ENCODE measurements at regions not wholly inside any gene's neighbourhood (a gene's known extent, or its start where the extent isn't known, plus 50 kb on each side); places are given as distances from the start of the nearest gene placed in this dataset.

DNA sequence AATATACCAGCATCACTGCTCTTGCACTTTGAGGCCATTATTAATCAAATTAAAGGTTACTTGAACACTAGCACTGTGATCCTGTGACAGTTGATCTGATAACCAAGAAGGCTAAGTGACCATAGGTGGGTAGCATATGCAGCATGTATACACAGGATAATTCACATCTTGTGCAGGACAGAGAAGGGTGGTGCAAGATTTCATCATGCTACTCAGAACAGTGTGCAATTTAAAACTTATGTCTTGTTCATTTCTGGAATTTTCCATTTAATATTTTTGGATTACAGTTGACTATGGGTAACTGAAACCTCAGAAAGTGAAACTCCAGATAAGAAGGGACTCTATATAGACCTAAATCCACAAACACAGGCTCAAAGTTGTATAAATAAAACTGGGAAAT, 78.2 kb upstream of the PDE5A start:
- H3K4me3 ChIP-seq (ENCODE audit: low read depth, low read length) = no peak overlapping the region
- TF ChIP-seq, protein P1, sequence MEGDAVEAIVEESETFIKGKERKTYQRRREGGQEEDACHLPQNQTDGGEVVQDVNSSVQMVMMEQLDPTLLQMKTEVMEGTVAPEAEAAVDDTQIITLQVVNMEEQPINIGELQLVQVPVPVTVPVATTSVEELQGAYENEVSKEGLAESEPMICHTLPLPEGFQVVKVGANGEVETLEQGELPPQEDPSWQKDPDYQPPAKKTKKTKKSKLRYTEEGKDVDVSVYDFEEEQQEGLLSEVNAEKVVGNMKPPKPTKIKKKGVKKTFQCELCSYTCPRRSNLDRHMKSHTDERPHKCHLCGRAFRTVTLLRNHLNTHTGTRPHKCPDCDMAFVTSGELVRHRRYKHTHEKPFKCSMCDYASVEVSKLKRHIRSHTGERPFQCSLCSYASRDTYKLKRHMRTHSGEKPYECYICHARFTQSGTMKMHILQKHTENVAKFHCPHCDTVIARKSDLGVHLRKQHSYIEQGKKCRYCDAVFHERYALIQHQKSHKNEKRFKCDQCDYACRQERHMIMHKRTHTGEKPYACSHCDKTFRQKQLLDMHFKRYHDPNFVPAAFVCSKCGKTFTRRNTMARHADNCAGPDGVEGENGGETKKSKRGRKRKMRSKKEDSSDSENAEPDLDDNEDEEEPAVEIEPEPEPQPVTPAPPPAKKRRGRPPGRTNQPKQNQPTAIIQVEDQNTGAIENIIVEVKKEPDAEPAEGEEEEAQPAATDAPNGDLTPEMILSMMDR (IDR thresholded peaks at IDR 0.05; ENCODE audit: low read depth, low read length) = no peak

DNA sequence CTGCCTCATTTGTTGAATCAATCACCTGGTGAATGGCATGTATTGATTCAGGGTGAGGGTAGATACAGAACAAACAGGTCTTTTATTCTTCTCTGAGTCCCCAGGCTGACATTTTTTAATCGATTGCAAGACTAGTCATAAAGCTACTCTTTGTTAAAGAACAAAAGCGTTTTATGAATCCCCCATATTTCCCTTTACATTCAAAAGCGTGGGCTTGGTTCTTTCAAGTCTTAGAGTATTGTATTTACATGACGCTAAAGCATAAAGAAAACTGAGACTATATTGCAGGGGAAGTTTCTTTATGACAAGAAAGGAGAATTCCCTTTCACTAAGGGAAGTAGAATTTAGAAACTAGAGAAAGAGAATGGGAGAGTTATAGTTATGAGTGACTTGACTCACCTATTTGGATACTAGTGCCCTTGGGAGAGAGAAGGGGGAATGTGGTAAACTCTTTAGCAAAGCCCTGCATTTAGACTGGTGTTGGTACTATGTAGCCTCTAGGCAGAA, 69.3 kb upstream of the PDE5A start:
- TF ChIP-seq, protein P1 (IDR thresholded peaks at IDR 0.05; ENCODE audit: low read depth, low read length) = no peak
- no peak overlapping the region for H3K4me3 ChIP-seq (ENCODE audit: low read depth, low read length)

DNA sequence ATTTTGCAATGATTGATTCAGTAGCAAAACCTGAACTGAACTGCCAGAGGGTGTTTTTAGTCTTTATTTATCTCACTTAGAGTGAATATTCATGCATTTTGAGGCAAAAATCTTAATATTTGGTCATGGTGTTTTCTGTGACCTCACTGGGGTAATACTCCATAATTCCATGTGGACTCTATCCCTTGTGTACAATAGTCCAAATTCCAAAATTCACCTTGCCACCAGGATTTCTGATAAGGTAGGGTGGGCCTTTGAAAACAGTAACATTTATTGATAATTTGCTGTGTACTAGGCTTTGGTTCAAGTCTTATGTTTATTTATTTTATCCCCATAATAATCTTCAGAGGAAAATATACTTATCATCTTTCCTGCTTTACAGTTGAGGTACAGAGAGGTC, 68.4 kb upstream of the PDE5A start:
- TF ChIP-seq, protein P1 (IDR thresholded peaks at IDR 0.05; ENCODE audit: low read depth, low read length) = no peak

DNA sequence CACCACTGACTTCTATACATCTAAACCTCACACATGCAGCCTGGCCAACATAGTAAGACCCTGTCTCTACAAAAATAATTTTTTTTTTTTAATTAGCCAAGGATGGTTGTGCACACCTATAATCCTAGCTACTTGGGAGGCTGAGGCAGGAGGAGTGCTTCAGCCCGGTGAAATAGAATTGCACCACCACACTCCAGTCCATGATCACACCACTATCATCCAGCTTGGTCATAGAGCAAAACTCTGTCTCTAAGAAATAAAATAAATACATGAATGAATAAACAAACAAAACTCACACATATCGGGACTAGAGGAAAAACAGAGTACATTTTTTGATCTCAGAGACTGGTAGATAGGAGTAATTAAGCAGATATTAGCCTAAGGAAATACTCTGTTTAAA, 66.6 kb upstream of the PDE5A start:
- TF ChIP-seq, protein P1 (IDR thresholded peaks at IDR 0.05; ENCODE audit: low read depth, low read length) = no peak
- no peak overlapping the region for H3K4me3 ChIP-seq (ENCODE audit: low read depth, low read length)

More for the DNA sequence above, 68.4 kb upstream of the PDE5A start:
- H3K4me3 ChIP-seq (ENCODE audit: low read depth, low read length) = no peak overlapping the region

DNA sequence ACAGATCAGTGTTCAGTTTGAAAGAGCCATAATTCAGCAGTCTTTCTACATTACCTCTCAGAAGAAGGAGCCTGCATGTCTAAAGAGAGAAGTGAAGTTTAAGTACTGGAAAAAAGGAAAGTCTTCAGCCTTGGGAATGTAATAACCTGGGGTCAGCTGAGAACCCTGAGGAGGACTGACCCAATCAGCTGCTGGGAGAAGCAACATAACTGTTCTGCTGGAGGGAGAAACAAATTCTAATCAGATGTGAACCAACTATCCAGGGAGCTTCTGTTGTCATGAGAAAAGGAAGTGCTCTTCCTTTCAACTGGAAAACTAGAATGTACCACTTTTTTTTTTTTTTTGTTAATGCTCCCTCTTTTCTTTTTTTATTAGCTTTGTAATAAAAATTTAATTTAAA, 64.5 kb upstream of the PDE5A start:
- peak overlapping the region; percentile 10; the same call in 1 of the 2 replicates for H3K4me3 ChIP-seq (ENCODE audit: low read depth, low read length)
- TF ChIP-seq, protein P1 (IDR thresholded peaks at IDR 0.05; ENCODE audit: low read depth, low read length) = no peak

DNA sequence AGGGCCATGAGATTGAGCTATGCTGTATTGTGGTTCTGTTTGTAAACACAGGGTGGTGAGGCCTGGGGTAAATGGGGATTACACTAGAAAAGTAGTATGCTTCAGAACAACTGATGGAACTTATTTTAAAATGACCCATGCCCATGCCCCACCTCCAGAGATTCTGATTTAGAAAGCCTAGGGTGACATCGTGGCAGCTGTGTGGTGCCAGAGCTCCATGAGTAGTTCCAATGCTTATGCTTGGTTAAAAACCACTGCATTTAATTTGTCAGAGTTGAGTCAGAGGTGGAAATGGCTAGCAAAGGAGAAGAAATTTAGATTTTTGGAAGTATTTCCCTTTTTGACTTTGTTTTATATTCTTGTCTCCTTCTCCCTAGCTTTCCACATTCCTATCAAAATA, 63.4 kb upstream of the PDE5A start:
- TF ChIP-seq, protein P1 (IDR thresholded peaks at IDR 0.05; ENCODE audit: low read depth, low read length) = 0 out of 2 replicates have a peak, but pooled peaks have one; percentile 5

DNA sequence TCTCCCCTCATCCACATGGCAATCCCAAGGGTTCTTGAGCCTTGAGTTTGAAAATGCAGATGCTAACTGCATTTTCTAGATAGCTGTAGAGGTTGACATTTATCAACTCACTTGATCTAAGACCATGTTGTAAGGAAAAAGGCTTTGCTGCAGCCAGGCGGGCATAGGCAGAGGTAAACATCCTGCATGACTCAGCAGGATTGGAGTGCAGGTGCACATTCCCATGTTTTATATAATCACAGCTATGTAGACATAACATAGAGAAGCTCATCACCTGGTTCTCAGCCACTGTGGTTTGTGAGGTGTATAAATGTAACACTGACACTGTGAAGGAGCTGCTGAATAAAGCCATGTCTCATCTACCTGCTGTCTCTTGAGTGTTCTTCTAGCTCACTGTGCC, 62.3 kb upstream of the PDE5A start:
- H3K4me3 ChIP-seq (ENCODE audit: low read depth, low read length) = no peak overlapping the region
- TF ChIP-seq, protein P1 (IDR thresholded peaks at IDR 0.05; ENCODE audit: low read depth, low read length) = no peak

More for the DNA sequence above, 63.4 kb upstream of the PDE5A start:
- no peak overlapping the region for H3K4me3 ChIP-seq (ENCODE audit: low read depth, low read length)

All from WI38 (cell line).